Fibroblast of lung (primary cell): ENCODE measurements at regions not wholly inside any gene's neighbourhood (a gene's known extent, or its start where the extent isn't known, plus 50 kb on each side); places are given as distances from the start of the nearest gene placed in this dataset.

ENCODE experiments used
- DNase-seq, 2 donors: peaks; one replicate each; pipeline versions ENCODE4 v3.0.0 to v3.0.0-alpha.2; 2010; ENCODE audit warnings: low read depth in 2 of 2
- H2AFZ ChIP-seq: 2 replicates; pipeline ENCODE4 v1.5.1; 2012; ENCODE audit warnings: low read length, control low read depth, inconsistent platforms
- H3K27ac ChIP-seq: 2 replicates; pipeline ENCODE4 v1.5.1; 2011; ENCODE audit warnings: low read length, control low read depth; ENCODE audit not compliant: insufficient read depth
- H3K27me3 ChIP-seq: 2 replicates; pipeline ENCODE4 v1.5.1; 2011; ENCODE audit warnings: mild to moderate bottlenecking, low read length; ENCODE audit not compliant: control insufficient read depth, insufficient read depth
- H3K36me3 ChIP-seq: 2 replicates; pipeline ENCODE4 v1.5.1; 2011; ENCODE audit warnings: low read length; ENCODE audit not compliant: control insufficient read depth, insufficient read depth
- H3K4me1 ChIP-seq: 2 replicates; pipeline ENCODE4 v1.5.1; 2011; ENCODE audit warnings: low read length; ENCODE audit not compliant: control insufficient read depth, insufficient read depth; ENCODE audit errors: extremely low read depth
- H3K4me2 ChIP-seq: 2 replicates; pipeline ENCODE4 v1.5.1; 2011; ENCODE audit warnings: low read length, control low read depth; ENCODE audit not compliant: insufficient read depth; ENCODE audit errors: extremely low read depth
- H3K4me3 ChIP-seq, 4 experiments: fragments of 200-600 bp in 1 of 4; sonication (generic) in 1 of 4; replicated peaks in 1 of 4; 2 replicates each; pipeline ENCODE4 v1.5.1; 2011 to 2016; ENCODE audit warnings: low read length in 4 of 4, low read depth in 3 of 4, mild to moderate bottlenecking in 3 of 4, control low read depth in 2 of 4, inconsistent platforms in 1 of 4, mixed read lengths in 1 of 4; ENCODE audit not compliant: insufficient read depth in 1 of 4; ENCODE audit errors: control extremely low read depth in 1 of 4
- H3K79me2 ChIP-seq: 2 replicates; pipeline ENCODE4 v1.5.1; 2012; ENCODE audit warnings: mild to moderate bottlenecking, low read length, inconsistent platforms; ENCODE audit not compliant: control insufficient read depth, insufficient read depth
- H3K9ac ChIP-seq: 2 replicates; pipeline ENCODE4 v1.5.1; 2011; ENCODE audit warnings: mild to moderate bottlenecking, low read length, control low read depth; ENCODE audit not compliant: insufficient read depth
- H3K9me3 ChIP-seq: 2 replicates; pipeline ENCODE4 v1.5.1; 2012; ENCODE audit warnings: low read depth, low read length; ENCODE audit not compliant: control insufficient read depth, insufficient read depth
- H4K20me1 ChIP-seq: 2 replicates; pipeline ENCODE4 v1.5.1; 2011; ENCODE audit warnings: low read length; ENCODE audit not compliant: control insufficient read depth, insufficient read depth; ENCODE audit errors: extremely low read depth
- CTCF ChIP-seq, 2 donors: IDR thresholded peaks in 1 of 2; conservative IDR thresholded peaks in 1 of 2; 1 replicate in 1 of 2; 2 replicates in 1 of 2; pipeline ENCODE4 v1.5.1; 2011 to 2012; ENCODE audit warnings: low read length in 2 of 2, control low read depth in 1 of 2, inconsistent platforms in 1 of 2, low read depth in 1 of 2, mild to moderate bottlenecking in 1 of 2
- EZH2 ChIP-seq: IDR thresholded peaks from 2 replicates; pipeline ENCODE4 v1.5.1; 2012; ENCODE audit warnings: low read length, control low read depth, mild to moderate bottlenecking; ENCODE audit errors: missing control alignments

- no peaks in the 10 kb centered on the region for H3K36me3 ChIP-seq
- H3K27me3 ChIP-seq = no peaks in the 10 kb centered on the region
- H3K9me3 ChIP-seq = no peaks in the 10 kb centered on the region
- H3K4me3 ChIP-seq = no peak overlapping the region
- no peak overlapping the region for H2AFZ ChIP-seq
- H3K9ac ChIP-seq = no peak overlapping the region
- H3K4me1 ChIP-seq = no peaks in the 10 kb centered on the region
- H4K20me1 ChIP-seq = no peaks in the 10 kb centered on the region
- H3K27ac ChIP-seq = no peak overlapping the region
- DNase-seq = peak; percentile 33 to 47
- no peak overlapping the region for H3K4me2 ChIP-seq
- no peak for TF ChIP-seq EZH2
- TF ChIP-seq CTCF (conservative IDR thresholded peaks at IDR 0.05 in 1 of 2, IDR thresholded peaks at IDR 0.05 in 1 of 2; ENCODE audit: low read depth in 1 of 2, low read length in 2 of 2) = no peak
- no peaks in the 10 kb centered on the region for H3K79me2 ChIP-seq
Observed at GRCh38 chr9:36748322-36748899, 175.7 kb downstream of the MELK start.

- Histone ChIP-seq H2AFZ (no peak overlapping the region), H3K27me3 (peaks cover 3% of the 10 kb centered on the region), H3K4me2 (no peak overlapping the region), H4K20me1 (no peaks in the 10 kb centered on the region), H3K79me2 (no peaks in the 10 kb centered on the region), H3K9me3 (no peaks in the 10 kb centered on the region), H3K4me1 (no peaks in the 10 kb centered on the region), H3K4me3 (no peak overlapping the region), H3K36me3 (no peaks in the 10 kb centered on the region), H3K9ac (no peak overlapping the region), H3K27ac (no peak overlapping the region)
- TF ChIP-seq CTCF (conservative IDR thresholded peaks at IDR 0.05 in 1 of 2, IDR thresholded peaks at IDR 0.05 in 1 of 2; ENCODE audit: low read depth in 1 of 2, low read length in 2 of 2) = no peak
- TF ChIP-seq EZH2 = no peak
- no peak for DNase-seq
Observed at GRCh38 chr9:36749461-36749860, 176.8 kb downstream of the MELK start.

- H3K4me1 ChIP-seq = no peaks in the 10 kb centered on the region
- no peak for TF ChIP-seq CTCF (conservative IDR thresholded peaks at IDR 0.05 in 1 of 2, IDR thresholded peaks at IDR 0.05 in 1 of 2; ENCODE audit: low read depth in 1 of 2, low read length in 2 of 2)
- TF ChIP-seq EZH2 = no peak
- no peak overlapping the region for H2AFZ ChIP-seq
- H4K20me1 ChIP-seq = no peaks in the 10 kb centered on the region
- no peaks in the 10 kb centered on the region for H3K9me3 ChIP-seq
- H3K27me3 ChIP-seq = peaks cover 3% of the 10 kb centered on the region
- no peak for DNase-seq
- H3K4me3 ChIP-seq = no peak overlapping the region
- H3K79me2 ChIP-seq = no peaks in the 10 kb centered on the region
- no peak overlapping the region for H3K4me2 ChIP-seq
- H3K27ac ChIP-seq = no peak overlapping the region
- no peak overlapping the region for H3K9ac ChIP-seq
- no peaks in the 10 kb centered on the region for H3K36me3 ChIP-seq
Observed at GRCh38 chr9:36750630-36751029, 177.9 kb downstream of the MELK start.
